GM18505 (cell line): ENCODE measurements at regions not wholly inside any gene's neighbourhood (a gene's known extent, or its start where the extent isn't known, plus 50 kb on each side); places are given as distances from the start of the nearest gene placed in this dataset.

Source experiments
- ATAC-seq: cut with Tn5 transposase; IDR thresholded peaks from one replicate; pipeline ENCODE4 v1.9.1; 2021; ENCODE audit not compliant: unreplicated experiment
- POLR2A ChIP-seq: IDR thresholded peaks from 4 replicates; pipeline ENCODE4 v1.6.1; 2011; ENCODE audit warnings: borderline replicate concordance; ENCODE audit not compliant: insufficient read depth, insufficient read length; ENCODE audit errors: extremely low read depth

DNA sequence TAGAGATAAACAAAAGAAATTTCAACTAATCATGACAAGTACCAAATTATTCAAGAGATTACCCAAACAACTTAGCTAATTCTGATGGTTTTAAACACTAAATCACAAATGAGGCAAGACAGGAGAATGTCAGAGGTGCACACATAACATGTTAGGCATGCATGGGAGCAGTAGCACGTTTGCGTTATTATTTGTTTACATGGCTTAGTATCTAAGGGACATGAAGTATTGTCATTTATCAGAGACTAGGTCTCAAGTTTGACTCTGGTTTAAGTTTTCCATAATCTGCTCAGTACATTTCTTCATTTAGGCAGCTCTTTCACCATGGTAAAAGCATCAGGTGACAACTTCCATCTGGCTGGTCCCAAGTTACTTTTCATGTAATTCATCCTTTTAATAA lies 244.1 kb upstream of the TNC start:
- TF ChIP-seq POLR2A = no peak
- no peak for ATAC-seq

DNA sequence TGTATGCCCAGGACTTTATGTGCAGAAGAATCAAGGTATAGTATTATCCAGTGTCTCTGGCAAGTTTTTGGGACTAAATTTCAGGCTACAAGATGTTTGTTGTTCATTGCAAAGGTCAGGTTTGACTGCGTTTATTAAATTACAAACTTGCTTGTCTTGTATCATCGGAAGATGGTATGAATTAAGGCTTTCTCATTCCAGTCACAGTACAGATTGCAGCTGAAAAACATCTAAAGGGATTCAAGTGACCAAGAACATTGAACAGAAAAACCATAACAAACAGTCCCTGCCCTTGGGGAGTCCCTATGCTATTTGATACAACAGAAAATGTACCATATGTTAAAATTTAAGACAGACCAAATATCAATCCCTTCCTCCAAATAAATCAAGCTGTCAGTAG lies 244.7 kb upstream of the TNC start:
- no peak for TF ChIP-seq POLR2A
- no peak for ATAC-seq

DNA sequence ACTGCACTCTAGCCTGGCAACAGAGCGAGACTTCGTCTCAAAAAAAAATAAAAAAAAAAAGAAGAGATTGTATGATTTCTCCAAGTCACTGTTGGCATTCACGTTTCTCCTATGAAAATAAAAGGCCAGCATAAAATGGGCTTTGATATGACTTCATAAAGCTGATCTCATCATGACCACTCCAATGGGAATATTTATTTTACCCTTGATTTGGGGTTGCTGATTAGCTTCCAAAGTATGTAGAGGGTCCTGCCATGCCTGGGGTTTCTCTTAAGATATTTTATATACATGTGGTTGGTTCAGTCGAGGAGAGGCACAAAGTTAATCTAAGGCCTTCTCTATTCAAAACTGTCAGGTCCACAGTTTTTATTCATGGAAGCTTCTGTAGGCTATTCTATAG lies 247.0 kb upstream of the TNC start:
- no peak for ATAC-seq
- TF ChIP-seq POLR2A = no peak

DNA sequence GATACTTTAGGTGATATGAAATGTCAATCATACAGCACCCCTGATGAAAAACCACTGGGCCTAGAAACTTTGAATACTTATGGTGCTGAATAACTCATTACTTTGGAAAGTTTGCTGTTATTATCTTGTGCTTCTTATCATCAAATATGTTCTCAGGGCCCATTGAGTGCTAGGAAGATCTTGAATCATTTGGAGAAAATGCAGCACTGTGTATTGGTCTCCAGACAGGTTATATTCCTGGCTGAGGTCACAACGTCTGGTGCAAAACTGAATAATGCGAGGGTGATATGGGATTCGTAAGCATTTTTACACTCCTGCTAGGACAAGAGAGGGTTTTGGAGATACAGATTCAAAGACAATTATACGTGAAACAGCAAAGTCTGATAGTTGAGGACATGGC lies 249.4 kb upstream of the TNC start:
- ATAC-seq = no peak

DNA sequence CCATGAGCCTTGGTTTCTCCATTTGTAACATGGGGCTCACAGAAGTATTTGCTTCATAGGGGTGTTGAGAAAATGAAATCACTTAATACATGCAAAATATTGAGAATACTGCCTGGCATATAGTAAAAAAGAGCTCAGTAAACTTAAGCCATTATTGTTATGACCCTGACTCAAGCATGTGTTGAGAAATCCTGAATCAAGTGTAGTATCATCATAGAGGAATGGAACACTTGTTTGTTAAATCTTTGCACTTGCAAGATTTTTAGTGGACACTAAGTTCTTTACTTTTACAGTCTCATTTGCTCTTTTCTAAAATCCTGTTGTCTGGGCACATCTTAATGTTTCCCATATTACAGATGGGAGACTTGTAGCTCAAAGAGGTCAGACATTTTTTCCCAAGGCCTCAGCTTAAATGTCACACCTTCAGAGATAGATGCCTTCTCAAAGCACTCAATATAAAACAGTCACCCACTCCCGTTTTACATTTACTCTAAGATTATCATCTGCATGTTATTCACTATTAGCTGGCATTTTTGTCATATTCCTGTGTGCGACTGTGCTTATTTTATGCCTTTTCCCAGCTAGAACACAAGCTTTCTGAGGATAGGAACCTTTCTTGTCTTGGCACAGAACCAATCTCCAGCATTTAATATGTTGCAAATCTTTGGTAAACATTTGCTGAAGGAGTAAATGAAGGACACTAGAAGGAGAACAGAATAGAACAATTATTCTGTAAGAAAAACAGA lies 250.0 kb upstream of the TNC start:
- no peak for TF ChIP-seq POLR2A
- no peak for ATAC-seq

More for the DNA sequence above, 249.4 kb upstream of the TNC start:
- TF ChIP-seq POLR2A = no peak

DNA sequence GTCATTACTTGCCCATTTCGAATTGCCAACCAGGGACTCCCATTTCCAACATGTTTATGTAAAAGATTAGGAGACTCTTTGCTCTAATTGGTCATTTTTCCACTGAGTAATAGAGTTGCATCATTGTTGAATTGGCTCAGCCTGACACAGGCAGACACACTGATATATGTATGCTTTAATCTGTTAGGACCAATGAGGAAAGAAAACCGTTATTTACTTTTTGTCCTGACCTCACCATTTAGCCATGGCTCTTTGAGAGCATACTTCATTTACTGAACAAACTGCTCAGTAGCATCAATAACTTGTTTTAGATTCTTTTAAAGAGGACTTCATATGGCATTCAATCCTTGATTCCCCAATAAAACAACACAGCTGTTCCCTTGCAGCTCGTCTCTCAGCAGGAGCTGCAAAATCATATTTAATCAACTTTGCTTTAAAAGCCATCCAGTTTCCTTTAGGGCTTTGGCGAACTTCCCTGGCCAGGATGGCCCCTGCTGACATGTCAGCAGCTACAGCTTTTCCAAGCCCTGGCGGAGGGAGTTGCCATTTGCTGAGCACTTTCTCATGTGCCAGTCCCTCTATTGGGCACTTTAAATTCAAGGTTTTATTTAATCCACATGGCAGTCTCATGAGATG lies 251.5 kb upstream of the TNC start:
- ATAC-seq = no peak
- TF ChIP-seq POLR2A = no peak

DNA sequence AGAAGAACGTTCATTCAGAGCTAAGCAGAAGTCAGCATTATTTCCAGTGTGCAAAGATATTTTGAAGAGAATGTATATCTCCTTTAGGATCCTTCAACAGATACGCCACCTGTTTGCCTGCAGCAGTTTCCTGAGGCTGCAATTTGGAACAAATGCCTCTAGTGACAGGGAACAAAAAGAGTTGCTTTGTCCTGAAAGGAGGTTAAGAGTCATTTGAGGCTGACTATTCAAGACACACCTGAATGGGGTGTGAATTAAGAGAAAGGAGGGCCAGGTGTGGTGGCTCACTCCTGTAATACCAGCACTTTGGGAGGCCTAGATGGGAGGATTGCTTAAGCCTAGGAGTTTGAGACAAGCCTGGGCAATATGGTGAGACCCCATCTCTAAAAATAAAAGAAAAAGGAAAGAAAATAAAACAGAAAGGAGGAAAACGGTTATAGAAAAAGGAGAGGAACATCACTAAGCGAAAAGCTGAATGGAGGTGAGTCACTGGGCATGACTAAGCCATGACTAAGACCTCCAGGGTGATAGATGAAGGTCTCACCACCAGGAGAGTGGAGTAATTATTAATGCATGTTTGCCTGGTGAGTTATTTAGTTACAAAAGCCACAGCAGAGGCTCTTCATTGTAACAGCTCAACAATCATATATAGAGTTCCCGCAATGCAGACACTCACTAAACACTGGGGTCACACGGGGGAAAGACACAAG lies 255.2 kb upstream of the TNC start:
- peak; percentile 68 for ATAC-seq
- TF ChIP-seq POLR2A = no peak

DNA sequence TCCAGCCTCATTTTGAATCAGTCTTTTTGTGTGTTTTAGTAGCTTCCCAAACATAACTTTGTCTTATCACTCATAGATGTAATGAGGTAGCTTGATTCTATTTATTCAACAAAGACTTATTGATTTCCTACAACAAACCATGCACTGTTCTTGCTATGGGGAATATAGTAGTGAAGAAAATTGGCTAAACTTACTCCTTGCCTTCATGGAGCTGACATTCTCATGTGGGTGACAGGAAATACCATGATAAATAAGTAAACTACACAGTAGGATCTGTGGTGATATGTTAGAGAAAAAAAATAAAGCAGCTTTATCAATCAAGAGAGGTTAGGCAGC lies 255.7 kb upstream of the TNC start:
- ATAC-seq = no peak
- no peak for TF ChIP-seq POLR2A

DNA sequence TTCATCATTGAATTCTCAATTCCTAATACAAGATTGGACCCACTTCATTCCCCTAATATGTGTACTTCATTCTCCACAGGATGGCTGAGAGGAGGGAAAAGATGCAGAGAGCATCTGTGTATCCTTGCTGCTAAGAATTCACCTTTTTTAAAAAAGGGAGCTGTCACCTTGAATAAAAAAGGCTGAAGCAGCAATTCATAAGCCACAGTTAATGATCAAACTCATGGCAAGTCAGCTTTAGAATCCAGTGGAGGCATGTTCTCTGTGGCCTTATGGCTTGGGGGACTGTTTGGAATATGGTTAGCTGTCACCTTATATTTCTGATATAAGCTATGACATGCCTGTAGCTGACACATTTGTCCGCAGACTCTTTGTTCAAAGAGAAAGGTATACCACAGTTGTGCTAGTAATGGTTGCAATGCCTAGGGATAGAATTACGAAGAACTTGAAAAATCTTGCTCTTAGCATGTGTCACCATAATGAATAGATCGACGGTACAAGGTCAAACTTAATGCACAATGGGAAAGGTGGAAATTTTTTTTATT lies 256.8 kb upstream of the TNC start:
- no peak for ATAC-seq

DNA sequence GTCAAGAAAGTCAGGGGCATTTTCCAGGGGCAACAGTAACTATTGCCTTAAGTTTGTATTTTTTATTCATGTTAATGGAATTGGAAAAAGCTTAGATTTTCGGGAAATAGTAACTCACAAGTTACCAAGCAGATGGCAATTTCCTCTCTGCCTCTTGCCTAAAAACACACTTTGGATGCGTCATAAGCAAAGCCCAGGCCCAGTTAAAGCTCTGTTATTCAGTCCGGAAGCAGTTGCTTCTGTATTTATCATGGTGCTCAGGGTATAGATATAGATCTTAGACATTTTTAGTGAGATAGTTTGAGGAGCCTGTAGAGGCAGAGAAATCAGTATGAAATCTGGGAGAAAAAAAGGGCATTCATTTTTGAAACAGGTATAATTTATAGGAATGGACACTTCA lies 260.3 kb upstream of the TNC start:
- TF ChIP-seq POLR2A = no peak
- ATAC-seq = no peak

More for the DNA sequence above, 256.8 kb upstream of the TNC start:
- TF ChIP-seq POLR2A = no peak

DNA sequence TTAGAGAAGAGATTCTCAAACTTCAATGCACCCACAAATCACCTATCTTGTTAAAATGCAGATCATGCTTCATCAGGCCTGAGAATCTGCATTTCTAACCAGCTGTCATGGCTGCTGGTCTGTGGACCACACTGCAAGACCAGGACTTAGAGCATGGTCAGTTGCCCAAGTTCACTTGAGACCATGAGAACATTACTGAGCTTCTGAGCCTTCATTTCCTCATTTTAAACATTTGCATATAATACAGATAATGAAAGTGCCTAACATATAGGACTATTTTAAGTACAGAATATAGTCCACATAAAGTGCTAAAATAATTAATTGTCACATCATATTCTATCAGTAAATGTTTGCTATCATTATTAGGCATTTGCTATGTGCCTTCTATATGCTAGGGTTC lies 260.8 kb upstream of the TNC start:
- ATAC-seq = no peak
- TF ChIP-seq POLR2A = no peak

DNA sequence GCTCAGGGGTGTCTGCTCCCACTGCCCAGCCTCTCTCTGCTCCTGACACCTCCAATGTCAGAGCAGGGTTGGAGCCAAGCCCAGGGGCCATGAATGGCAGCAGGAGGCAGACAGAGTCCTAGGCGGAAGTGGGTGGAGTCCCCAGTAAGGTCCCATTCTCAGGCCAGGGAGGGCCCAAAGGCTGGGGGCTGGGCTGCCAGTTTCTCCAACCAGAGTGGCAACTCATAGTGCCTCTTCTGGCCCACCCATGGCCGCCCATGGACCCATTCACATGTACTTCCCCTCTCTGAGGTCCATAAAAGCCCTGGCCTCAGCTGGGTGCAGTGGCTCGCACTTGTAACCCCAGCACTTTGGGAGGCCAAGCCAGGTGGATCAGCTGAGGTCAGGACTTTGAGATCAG lies 261.8 kb upstream of the TNC start:
- ATAC-seq = no peak
- TF ChIP-seq POLR2A = no peak

DNA sequence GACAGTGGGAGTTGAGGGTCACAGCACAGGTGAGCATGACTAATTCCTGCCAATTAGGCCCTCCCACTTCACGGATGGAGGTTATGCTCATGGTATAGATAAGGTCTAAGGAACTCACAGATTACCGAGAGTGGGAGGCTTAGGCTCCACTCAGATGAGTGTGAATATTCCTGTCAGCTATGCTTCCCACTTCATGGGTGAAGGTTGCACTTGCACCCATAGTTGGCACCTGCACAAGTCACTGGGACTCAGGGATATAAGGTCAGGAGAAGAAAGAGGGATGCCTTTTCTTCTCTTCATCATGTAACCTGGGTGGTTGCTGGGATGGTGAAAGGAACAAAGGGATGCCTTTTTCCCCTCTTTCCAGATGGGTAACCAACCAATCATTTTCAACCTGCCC lies 264.9 kb upstream of the TNC start:
- no peak for TF ChIP-seq POLR2A
- no peak for ATAC-seq
